ENCODE measurements at regions not wholly inside any gene's neighbourhood (a gene's known extent, or its start where the extent isn't known, plus 50 kb on each side); places are given as distances from the start of the nearest gene placed in this dataset.

DNA sequence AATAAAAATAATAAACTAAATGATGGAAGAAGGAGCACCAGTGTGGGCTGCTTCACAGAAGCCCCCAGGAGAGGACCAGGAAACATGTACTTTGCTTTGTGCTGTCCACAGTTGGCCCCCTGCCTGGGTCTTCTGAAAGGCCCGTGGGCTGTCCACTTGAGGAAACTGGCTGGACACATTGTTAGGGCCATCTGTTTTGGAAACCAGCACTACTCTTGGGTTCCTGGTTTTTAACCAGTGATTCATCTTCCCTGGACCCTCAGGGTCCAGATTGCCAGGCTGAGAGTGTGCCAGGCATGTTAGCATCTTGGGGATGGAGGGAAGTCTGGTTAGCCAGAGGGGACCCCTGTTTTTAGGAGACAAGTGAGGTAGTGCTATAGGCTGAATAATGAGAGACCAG lies 297.2 kb upstream of the C2CD4B start:
- TF ChIP-seq ZFX (IDR thresholded peaks at IDR 0.05) (no peak), CTCF (conservative IDR thresholded peaks at IDR 0.05) (no peak)
- H3K27ac ChIP-seq = no peak overlapping the region

DNA sequence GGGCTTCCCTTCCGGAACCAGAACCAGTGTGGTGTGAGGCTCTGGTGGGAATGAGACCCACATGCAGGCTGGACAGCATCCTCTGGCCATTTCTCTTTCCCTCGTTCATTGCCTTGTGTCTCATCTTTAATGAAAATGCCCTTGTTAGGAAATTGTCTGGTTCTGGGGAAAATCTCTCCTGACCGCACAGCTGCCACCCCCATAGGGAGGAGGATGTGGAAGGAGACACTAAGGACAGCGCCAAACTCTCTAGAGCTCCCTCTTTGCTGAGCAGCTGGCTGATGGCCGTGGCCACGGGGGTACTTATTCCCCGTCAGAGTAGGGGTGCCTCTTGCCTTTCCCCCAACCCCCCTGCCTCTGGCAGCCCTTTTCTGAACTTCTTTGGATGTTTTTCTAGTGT lies 297.6 kb upstream of the C2CD4B start:
- TF ChIP-seq CTCF (conservative IDR thresholded peaks at IDR 0.05) (no peak), ZFX (IDR thresholded peaks at IDR 0.05) (no peak)
- H3K27ac ChIP-seq = no peak overlapping the region

GRCh38 chr15:62464705-62465104 lies 299.6 kb upstream of the C2CD4B start:
- TF ChIP-seq ZFX (IDR thresholded peaks at IDR 0.05) (no peak), CTCF (conservative IDR thresholded peaks at IDR 0.05) (no peak)
- H3K27ac ChIP-seq = no peak overlapping the region

- no peak overlapping the region for H3K27ac ChIP-seq
- TF ChIP-seq ZFX (IDR thresholded peaks at IDR 0.05) (no peak), CTCF (conservative IDR thresholded peaks at IDR 0.05) (no peak)
Measured at GRCh38 chr15:62465173-62465572, 300.1 kb upstream of the C2CD4B start.

DNA sequence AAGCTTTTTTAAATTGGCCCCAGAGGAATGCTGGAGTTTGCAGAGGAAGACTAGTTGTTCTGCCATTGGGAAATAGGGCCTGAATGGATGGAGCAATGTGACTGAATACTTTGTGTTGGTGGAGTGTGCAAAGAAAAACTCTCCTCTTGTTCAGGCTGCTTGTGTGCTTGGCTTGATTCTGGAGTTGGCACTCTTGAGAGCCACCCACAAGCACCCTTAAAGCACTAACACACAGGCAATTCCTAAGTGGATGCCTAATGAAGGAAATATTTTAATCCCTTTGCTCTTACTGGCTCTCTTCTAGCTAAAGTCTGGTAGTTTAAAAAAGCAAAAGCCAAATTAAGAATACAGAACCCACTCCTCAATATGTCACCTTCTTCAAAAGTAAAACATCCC lies 304.4 kb upstream of the C2CD4B start:
- TF ChIP-seq CTCF (conservative IDR thresholded peaks at IDR 0.05) (no peak), ZFX (IDR thresholded peaks at IDR 0.05) (no peak)
- no peak overlapping the region for H3K27ac ChIP-seq

- H3K27ac ChIP-seq = no peak overlapping the region
- no peak for TF ChIP-seq ZFX (IDR thresholded peaks at IDR 0.05)
- TF ChIP-seq CTCF (conservative IDR thresholded peaks at IDR 0.05) = no peak
Measured at GRCh38 chr15:62469874-62470688, 305.0 kb upstream of the C2CD4B start.

- TF ChIP-seq ZFX (IDR thresholded peaks at IDR 0.05) (no peak), CTCF (conservative IDR thresholded peaks at IDR 0.05) (no peak)
- peak overlapping the region; percentile 63 for H3K27ac ChIP-seq
Measured at GRCh38 chr15:62472616-62473299, 307.7 kb upstream of the C2CD4B start.
